GM18861 (cell line): ENCODE measurements at regions not wholly inside any gene's neighbourhood (a gene's known extent, or its start where the extent isn't known, plus 50 kb on each side); places are given as distances from the start of the nearest gene placed in this dataset.

ENCODE experiments used
- ATAC-seq: cut with Tn5 transposase; IDR thresholded peaks from one replicate; pipeline ENCODE4 v1.9.1; 2021; ENCODE audit not compliant: unreplicated experiment

- no peak for ATAC-seq
Measured at GRCh38 chr6:150536835-150537234, 62.9 kb upstream of the PLEKHG1 start.

- ATAC-seq = no peak
Measured at GRCh38 chr6:150537491-150537890, 62.2 kb upstream of the PLEKHG1 start.

- no peak for ATAC-seq
Measured at GRCh38 chr6:150537893-150538292, 61.8 kb upstream of the PLEKHG1 start.

- ATAC-seq = no peak
Measured at GRCh38 chr6:150539111-150539510, 60.6 kb upstream of the PLEKHG1 start.

- ATAC-seq = no peak
Measured at GRCh38 chr6:150539568-150539967, 60.1 kb upstream of the PLEKHG1 start.

GRCh38 chr6:150541576-150541975, 58.1 kb upstream of the PLEKHG1 start:
- ATAC-seq = no peak

- no peak for ATAC-seq
Measured at GRCh38 chr6:150543178-150543577, 56.5 kb upstream of the PLEKHG1 start.

GRCh38 chr6:150544793-150545192, 54.9 kb upstream of the PLEKHG1 start:
- ATAC-seq = no peak

- no peak for ATAC-seq
Measured at GRCh38 chr6:150546457-150546856, 53.2 kb upstream of the PLEKHG1 start.

- no peak for ATAC-seq
Measured at GRCh38 chr6:150547502-150548222, 52.0 kb upstream of the PLEKHG1 start.

GRCh38 chr6:150548330-150548729, 51.4 kb upstream of the PLEKHG1 start:
- no peak for ATAC-seq

GRCh38 chr6:150549007-150549406, 50.7 kb upstream of the PLEKHG1 start:
- no peak for ATAC-seq

GRCh38 chr6:150549674-150550101, 50.0 kb upstream of the PLEKHG1 start:
- no peak for ATAC-seq
